ENCODE measurements at regions not wholly inside any gene's neighbourhood (a gene's known extent, or its start where the extent isn't known, plus 50 kb on each side); places are given as distances from the start of the nearest gene placed in this dataset.

DNA sequence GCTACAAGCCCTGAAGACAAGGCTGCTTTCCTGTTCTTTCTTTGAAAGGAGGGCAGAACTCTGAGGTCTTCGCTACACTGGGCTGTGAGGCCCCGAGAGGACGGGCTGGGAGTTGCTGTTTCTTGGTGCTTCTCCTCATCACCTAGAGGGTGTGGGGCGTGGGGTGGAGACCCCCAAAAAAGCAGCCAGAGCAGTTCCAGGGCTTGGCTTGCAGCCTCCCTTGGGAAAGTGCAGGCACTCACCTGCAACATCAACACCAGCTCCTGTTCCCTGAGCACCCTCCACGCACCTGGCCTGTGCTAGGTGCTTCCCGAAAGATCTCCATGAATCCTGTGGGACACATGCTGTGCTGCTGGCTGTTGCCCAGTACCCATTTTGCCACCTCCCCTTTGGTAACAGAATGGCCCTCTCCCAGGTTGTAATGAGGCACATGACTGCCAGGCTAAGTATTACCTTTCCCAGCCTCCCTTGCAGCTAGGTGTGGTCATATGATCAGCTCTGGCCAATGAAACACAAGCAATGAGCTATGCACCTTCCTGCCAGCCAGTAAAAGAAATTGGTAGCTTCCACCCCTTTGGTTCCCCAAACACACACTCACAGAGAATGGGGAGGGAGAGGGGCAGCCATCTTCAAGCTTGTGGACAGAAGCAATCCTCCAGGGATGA, 146.0 kb downstream of the C9orf50 start:
- TF ChIP-seq, protein P1, sequence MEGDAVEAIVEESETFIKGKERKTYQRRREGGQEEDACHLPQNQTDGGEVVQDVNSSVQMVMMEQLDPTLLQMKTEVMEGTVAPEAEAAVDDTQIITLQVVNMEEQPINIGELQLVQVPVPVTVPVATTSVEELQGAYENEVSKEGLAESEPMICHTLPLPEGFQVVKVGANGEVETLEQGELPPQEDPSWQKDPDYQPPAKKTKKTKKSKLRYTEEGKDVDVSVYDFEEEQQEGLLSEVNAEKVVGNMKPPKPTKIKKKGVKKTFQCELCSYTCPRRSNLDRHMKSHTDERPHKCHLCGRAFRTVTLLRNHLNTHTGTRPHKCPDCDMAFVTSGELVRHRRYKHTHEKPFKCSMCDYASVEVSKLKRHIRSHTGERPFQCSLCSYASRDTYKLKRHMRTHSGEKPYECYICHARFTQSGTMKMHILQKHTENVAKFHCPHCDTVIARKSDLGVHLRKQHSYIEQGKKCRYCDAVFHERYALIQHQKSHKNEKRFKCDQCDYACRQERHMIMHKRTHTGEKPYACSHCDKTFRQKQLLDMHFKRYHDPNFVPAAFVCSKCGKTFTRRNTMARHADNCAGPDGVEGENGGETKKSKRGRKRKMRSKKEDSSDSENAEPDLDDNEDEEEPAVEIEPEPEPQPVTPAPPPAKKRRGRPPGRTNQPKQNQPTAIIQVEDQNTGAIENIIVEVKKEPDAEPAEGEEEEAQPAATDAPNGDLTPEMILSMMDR (IDR thresholded peaks at IDR 0.05) = no peak
- TF ChIP-seq POLR2A (IDR thresholded peaks at IDR 0.05) = no peak

Data from heart left ventricle (tissue), 13 donors.